Posterior vena cava (tissue), 2 donors: ENCODE measurements at regions not wholly inside any gene's neighbourhood (a gene's known extent, or its start where the extent isn't known, plus 50 kb on each side); places are given as distances from the start of the nearest gene placed in this dataset.

Experiments used
- DNase-seq: peaks from one replicate; pipeline ENCODE4 v3.0.0-alpha.2; 2020; ENCODE audit warnings: low spot score
- intact Hi-C, 2 donors: fragments of 100-400 bp; cut with DNase I; formaldehyde crosslinking; loops; one replicate each; pipeline versions ENCODE4 v1.14.1 to v1.14.2; 2022 to 2023
- donor health status: DM: yes; HTN: yes; CAD: no.
- donor health status: DM: yes; HTN: yes; CAD: no.

DNA sequence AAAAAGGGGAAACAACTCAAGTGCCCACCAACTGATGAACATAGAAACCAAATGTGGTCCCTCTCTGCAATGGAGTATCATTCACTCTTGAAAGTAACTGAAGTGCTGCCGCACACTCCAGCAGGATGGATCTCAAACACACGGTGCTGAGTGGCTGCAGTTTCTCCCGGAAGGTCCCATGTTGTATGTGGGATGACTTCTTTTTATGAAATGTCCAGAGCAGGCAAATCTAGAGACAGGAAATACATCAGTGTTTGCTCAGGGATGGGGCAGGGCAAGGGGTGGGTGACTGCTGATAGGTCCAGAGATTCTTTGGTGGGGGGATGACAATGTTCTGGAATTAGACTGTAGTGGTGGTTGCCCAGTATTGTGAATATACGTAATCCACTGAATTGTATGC is 89.9 kb upstream of the ADAMTS2 start:
- DNase-seq = peak; percentile 51
- intact Hi-C loops = no loop called here

DNA sequence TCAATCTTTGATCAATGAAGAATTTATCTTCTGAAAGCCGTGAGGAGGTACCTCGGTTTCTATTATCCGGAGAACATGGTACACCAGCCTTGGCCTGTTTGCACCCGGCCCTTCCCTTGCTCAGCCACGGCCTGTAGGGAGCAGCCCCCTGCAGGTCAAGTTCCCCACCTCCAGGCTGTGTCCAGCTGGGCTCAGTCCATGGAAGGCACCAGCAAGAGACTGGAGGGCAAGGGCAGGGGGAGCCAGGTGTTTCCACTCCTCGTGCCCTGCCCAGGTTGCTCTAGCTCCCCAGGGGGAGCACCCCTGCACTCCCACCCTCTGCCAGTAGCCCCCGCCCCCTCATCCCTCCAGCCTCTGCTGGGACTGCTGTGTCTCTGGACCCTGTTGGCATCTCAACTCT is 87.3 kb upstream of the ADAMTS2 start:
- peak; percentile 42 for DNase-seq
- intact Hi-C loops = no loop called here

DNA sequence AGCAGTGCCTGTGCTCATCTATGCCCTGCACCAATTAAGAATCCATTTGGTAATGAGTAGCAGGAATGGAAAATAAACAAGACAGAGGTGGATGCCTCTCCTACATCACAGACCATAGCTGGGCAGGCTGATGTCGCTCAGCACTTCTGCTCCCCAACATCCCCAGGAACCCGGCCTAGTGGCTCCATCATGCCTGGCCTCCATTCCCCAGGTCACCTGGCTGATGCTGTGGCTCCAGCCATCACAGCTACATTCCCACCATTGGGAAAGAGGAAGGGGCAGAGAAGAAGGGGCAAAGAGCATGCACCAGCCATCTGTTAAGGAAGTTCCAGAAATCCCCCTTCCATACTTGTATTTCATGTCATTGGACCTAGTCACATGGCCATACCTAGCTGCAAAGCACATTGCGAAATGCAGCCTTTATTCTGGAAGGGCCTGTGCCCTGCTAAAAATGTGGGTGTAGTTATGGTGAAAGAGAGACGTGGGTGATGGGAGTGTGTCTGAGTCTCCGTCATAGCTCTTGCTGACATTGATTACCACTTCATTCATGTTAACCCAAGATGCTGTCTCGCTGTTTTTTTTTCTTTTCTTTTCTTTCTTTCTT is 86.1 kb upstream of the ADAMTS2 start:
- peak; percentile 62 for DNase-seq
- intact Hi-C loops = no loop called here

DNA sequence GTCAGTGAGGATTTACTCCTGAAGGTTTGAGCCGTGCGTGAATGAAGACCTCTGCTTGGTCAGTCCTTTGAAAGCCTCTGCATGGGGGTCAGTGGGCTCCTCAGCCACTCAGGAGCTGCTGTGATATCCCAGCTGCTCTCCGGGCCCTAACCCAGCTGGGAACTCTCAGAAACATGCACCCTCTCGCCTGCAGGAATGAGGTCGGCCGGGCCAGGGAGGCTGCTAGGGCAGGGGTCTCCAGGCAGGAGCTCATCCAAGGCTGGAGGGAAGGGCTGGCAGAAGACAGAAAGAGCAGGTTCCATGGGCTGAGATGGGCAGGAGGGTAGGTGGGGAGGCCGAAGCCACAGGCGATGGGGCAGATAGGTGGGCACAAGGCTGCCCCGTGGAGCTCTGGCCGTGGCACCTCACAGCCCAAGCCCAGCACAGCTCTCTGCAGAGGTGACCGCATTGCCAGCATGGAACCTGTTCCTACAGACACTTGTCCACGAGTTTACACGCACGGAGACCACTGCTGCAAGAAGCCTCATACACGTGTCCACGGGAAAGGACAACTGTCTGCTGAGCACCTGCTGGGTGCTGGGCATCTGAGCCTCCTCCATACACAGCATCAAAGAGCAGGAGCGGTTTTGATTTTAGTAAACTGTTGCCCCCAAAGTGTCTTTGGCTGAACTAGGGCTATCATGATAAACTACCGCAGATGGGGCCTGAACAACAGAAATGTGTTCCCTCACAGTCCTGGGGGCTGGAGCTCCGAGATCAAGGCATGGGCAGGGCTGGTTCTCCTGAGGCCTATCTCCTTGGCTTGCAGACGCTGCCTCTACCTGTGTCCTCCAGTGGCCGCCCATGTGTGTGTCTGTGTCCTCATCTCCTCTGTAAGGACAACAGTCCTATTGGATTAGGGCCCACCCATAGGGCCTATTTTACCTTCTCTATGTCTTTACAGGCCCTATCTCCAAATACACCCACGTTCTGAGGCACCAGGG is 85.2 kb upstream of the ADAMTS2 start:
- DNase-seq = peak; percentile 58
- intact Hi-C loops = no loop called here

DNA sequence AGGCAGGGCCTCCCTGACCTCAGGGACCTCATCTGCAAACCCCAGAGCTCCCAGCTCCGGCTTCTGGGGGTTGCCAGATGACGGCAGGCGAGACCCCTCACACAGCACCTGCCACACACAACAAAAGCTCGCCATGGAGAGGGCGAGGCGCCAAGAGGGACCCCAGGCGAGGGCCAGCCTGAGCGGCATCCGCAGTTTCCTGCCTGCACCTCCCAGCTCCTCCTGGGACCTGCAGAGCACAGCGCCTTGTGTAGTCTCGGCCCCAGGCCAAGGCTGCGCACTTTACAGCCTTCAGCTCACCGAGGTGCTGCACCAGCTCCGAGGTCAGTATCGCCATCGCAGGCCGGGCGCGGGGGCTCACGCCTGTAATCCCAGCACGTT is 82.4 kb upstream of the ADAMTS2 start:
- intact Hi-C loops = no loop called here
- peak; percentile 61 for DNase-seq

DNA sequence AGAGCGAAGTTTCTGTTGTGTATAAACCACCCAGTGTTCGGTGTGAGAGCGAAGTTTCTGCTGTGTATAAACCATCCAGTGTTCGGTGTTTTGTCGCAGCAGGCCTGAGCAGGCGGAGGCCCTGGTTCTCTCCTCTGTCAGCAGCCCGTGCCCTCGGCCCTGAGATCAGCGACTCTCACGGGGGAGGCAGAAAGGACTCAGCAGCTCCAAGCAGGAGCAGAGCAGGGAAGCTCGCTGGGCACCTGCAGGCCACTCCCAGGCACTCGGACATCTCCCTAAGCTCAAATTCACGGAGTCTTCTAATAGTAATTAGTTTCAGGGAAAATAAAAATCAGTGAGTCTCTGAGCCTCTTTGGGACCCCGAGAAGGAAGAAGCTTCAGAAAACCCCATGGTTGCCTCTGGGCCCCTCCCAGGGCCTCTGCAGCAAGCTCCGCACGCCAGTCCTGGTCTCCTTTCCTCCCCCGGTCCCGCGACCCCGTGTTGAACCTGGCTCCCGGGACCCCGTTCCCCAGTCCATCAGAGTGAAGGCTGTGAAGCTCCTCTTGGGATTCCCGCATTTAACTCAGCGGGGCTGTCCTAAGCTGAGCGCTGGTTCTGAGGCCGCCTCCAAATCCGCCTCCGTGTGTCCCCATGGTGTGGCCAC is 81.9 kb upstream of the ADAMTS2 start:
- intact Hi-C loops = no loop called here
- DNase-seq = peak; percentile 71

DNA sequence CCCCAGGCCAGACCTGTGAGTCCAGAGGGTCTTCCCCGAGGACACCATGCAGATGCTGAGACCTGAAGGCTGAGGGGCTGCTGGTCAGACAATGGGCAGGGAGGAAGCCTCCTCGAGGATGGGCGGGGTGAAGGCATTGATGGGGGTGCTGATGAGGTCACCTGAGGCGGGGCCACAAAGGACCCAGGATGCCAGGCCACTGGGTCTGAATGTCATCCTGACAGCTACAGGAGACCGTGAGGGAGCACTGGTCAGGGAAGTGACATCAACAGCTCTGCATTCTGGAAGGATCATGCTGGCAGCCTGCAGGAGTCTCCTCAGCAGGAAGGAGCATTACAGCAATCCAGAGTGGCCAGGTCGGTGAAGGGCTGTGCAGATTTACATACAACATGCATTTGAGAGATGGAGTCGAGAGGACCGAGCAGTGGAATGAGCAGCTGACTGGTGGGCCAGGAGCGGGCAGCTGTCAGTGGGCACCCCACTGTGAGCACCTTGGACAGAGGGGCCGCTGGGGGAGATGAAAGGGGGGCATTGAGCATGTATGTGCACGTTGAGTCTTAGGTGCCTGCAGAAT is 77.7 kb upstream of the ADAMTS2 start:
- intact Hi-C loops = loop anchor here in 1 of 2 donors (5.0 kb wide), 1 partner anchor 354 kb away; no protein-coding TSS in a partner anchor
- peak; percentile 35 for DNase-seq

DNA sequence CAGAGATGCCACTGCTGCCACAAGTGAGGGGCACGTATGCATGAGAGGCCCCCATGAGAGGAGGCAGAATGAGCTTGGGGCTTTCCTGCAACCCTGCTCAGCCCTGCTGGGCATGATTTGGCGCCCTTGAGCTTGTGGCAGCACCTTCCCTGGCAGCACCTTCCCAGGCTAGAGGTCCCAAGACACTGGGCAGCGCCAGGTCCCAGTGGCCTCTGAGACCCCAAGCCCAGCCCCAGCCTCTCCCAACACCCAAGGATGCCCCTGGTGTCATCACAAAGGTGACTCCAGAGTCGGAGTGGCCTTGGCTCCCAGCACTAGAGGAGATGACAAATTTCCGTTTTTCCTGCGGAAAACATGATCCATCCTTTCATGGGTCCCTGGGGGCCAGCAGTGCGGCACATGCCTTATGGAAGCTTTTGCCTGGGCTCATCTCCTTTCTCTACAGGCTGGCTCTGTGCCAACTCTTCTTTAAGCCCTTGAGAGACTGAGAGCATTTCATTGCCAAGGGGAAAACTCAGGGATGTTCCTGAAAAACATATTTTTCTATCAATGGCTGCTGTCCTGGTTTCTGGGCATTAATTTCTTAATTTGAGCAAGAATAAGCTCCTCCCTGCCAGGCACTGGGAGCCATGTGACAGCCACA is 77.1 kb upstream of the ADAMTS2 start:
- intact Hi-C loops = loop anchor here in 1 of 2 donors (5.0 kb wide), 1 partner anchor 355 kb away; no protein-coding TSS in a partner anchor
- DNase-seq = no peak

DNA sequence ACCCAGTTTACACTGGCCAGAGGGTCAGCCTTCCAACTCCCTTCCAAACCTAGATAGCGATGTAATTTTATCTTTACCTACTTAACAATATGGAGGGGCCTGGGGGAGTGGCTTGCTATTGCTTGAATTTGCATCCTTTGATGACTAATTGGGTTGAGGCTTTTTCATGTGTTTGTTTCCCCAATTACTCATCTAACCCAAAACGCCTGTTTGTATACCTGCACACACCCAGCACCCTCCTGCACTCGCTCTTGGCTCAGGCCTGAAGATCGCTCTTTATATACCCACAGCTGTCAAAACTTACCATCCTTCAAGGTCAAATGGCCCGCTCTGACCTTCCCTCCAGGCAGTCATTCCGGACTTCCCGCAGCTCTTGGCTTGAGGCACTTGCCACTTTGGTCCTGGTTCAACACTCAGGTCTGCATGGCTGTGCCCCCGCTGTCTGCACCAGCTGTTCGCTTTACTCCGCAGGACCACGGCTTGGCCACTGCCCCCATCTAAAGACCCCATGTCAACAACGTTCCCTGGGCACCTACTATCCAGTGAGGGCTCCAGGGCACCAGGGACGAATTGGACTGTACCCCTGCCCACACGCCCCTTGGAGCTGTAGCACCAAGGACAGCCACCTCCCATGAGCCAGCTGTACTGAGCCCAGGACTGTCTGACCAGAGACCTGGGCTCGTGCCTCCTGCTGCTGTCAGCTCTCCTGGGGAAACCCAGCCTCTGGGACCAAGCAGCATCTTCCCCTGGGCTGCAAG is 76.1 kb upstream of the ADAMTS2 start:
- no peak for DNase-seq
- intact Hi-C loops = loop anchor here in 1 of 2 donors (5.0 kb wide), 1 partner anchor 356 kb away; no protein-coding TSS in a partner anchor

DNA sequence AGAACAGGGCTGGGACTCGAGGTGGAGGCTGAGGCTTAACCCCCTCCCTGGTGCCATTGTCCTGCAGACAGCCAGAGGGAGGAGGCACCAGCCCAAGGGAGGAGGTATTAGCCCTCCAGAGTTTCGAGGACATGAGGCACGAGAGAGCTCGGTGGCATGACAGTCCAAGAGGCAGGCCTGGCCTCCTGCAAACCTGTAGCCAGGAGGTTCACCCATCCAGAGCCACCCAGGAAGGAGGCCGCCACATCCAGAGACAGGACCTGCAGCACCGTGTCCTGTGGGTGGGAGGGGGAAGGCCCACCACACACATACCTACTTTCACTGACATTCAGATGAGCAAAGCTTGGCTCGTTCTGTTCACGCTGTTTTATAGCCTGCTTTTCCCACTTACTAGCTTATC is 75.2 kb upstream of the ADAMTS2 start:
- intact Hi-C loops = loop anchor here in 1 of 2 donors (5.0 kb wide), 1 partner anchor 357 kb away; no protein-coding TSS in a partner anchor
- DNase-seq = no peak

DNA sequence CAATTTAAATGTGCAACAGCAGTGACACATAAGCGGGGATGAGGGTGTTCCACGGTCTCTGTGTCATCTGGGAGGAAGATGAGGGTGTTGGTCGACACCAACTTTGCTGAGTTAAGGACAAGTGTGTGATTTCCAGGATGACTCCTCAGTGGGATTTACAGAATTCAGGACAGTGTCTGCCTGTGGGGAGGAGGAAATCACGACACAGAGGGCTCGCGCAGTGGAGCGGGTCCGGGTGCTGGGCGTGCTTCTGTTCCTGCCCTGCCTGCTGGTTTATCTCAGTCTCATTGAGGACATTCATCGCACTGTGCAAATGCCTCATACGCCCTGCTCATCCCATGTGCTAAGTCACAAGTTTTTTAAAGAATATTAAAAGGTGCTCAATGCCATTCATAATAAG is 73.7 kb upstream of the ADAMTS2 start:
- no peak for DNase-seq
- intact Hi-C loops = no loop called here

DNA sequence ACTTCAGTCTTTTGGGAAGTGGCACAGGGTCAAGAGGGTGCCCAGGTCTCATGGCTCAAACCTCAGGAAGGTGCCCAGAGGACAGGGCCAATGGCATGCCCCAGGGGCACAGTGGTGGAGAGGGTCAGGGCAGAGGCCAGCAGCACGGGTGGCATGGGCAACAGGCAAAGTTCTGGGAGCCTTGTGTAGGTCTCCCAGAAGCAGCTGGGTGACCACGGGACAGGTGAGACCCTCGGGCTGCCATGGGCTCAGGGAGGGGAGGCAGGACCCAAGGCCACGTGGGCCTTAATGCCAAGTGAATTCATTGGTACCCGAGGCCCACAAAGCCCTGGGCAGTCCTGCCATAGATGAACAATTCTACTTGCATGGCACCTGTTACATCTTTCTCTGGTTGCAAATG is 72.4 kb upstream of the ADAMTS2 start:
- no peak for DNase-seq
- intact Hi-C loops = no loop called here

DNA sequence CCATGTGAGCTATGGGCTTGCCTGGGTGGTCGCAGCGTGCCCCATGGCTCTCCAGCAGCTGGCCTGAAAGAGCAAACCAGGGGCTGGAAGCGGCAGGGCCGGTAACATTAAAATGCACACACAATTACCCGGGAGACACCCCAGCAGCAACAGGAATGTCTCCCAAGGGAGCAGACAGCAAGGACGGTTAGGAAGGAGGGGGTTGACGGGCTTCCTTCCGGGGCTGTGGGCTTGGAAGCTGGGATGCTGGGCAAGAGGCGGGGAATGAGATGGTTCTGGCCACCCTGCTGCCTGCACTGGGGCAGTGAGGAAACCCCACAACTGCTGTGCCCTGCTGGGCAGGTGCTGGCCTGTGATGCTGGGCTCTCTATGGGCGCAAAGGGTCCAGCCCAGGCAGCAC is 71.8 kb upstream of the ADAMTS2 start:
- intact Hi-C loops = no loop called here
- DNase-seq = no peak

DNA sequence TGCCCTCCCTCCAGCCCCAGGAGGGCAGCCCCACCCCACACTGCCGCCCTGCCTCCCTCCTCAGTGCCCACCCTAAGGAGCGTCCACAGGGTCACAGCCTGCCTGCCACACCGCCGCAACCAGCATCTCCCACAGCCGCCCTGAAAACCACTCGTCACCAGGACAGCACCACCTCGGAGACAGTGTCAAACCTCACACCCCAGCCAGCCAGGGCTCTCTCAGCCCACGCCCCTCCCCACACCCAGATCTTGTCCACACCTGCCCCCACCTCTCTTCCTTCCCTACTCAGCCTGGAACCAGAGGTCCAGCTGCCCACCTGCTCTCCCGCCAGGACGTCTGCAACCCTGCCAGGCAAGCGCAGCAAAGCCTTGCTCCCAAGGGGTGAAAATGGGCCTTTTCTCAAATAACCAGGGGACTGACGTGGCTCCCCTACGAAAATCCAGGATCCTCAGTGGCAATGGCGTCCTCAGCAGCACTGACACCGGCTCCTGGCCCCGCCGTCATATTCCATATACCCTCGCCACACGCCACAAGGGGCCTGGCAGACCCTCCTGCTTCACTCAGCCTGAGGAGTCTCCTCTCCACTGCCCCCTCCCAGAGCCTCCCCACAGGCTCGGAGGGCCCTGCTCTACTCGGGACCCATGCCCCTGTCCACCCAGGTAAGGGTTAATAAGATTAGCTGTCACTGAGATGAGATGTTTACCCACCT is 71.0 kb upstream of the ADAMTS2 start:
- intact Hi-C loops = no loop called here
- no peak for DNase-seq

DNA sequence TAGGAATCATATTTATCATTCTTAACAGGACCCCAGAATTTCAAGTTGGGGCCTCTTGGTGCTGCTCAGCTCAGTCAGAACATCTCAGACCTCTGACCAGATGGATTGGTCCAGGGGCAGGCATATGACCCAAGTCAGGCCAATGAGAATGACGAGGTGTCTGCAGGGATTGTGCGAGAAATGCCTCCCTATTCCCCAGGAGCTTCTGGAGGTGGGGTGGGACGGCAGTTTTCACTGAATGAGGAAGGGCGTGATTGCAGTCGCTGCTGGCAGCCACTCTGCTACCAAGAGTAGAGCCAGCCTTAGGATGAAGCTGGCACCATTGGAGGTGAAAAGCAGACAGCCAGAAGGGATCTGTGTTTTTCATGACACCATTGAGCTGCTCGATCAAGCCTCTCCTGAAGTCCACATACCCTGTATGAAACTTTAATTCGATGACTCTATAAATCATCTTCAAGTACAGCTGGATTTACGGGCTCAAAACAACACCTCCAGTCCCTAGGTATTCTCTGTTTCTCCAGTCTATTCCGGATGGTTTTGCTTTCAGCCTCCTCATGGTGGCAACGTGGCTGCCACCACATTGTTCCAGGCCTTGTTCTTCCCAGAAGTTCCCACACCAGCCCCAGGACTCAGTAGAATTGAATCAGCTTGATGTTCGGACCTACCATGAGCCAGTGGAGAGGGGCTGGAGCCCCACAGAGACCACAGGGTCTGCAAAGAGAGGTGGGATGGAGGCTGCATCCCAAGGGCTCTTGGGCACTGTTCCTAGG is 70.2 kb upstream of the ADAMTS2 start:
- no peak for DNase-seq
- intact Hi-C loops = no loop called here

DNA sequence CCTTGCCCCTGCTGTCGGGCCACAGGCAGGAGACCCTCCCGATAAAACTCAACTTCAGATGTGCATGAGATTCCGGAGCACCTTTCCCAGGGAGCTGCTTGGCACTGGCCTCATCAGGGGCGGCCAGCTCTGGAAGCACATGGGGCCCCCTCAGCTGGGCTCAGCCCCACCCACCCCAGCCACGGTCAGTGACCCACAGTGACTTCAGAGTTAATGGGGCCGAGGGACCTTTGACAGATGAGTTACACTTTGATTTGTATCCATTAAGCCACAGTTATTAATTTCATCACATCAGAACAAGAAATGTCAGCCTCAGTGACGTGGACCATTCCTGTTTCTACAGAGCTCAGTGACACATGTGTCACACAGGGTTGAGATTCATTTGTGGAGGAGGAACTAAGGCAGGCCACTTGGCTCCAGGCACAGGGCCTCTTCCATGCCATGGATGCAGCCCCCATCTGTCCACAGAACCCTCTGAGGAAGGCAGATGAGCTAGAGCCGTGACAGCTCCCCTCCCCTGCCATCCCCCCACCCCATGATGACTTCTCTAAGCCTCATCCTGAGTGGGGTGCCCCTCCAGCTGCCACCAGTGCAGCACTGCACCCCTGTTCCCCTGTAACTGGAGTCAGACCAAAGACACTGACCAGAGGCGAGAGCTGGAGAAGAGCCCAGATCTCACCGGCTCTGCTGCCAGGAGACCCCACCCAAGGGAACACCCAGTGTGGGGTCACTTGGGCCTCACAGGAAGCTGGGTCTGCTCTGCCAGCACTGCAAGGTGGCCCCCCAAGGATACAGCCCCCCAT is 69.4 kb upstream of the ADAMTS2 start:
- intact Hi-C loops = no loop called here
- DNase-seq = no peak
